IPS-NIHi7 (cell line): ENCODE measurements at regions not wholly inside any gene's neighbourhood (a gene's known extent, or its start where the extent isn't known, plus 50 kb on each side); places are given as distances from the start of the nearest gene placed in this dataset.

Experiments
- DNase-seq: peaks from one replicate; pipeline ENCODE4 v3.0.0; 2012; ENCODE audit warnings: mixed read lengths; ENCODE audit errors: extremely low spot score

- no peak for DNase-seq
Measured at GRCh38 chr18:25962919-25963318, 127.5 kb downstream of the SS18 start.

GRCh38 chr18:25962176-25962575, 128.2 kb downstream of the SS18 start:
- no peak for DNase-seq

- no peak for DNase-seq
Measured at GRCh38 chr18:25957017-25957416, 133.4 kb downstream of the SS18 start.

- no peak for DNase-seq
Measured at GRCh38 chr18:25953111-25953510, 137.3 kb downstream of the SS18 start.

GRCh38 chr18:25950321-25950720, 140.1 kb downstream of the SS18 start:
- no peak for DNase-seq

- no peak for DNase-seq
Measured at GRCh38 chr18:25946540-25946939, 143.9 kb downstream of the SS18 start.

- DNase-seq, result no peak
Measured at GRCh38 chr18:25935356-25935755, 155.1 kb downstream of the SS18 start.

GRCh38 chr18:25931126-25931525, 159.3 kb downstream of the SS18 start:
- no peak for DNase-seq

GRCh38 chr18:25929787-25930186, 160.6 kb downstream of the SS18 start:
- DNase-seq, result no peak

- DNase-seq, result no peak
Measured at GRCh38 chr18:25927830-25928229, 162.6 kb downstream of the SS18 start.

- no peak for DNase-seq
Measured at GRCh38 chr18:25923193-25923592, 167.2 kb downstream of the SS18 start.

GRCh38 chr18:25921677-25922421, 168.6 kb downstream of the SS18 start:
- peak; percentile 83 for DNase-seq

- peak; percentile 31 for DNase-seq
Measured at GRCh38 chr18:25915907-25916306, 174.5 kb downstream of the SS18 start.

- DNase-seq, result no peak
Measured at GRCh38 chr18:25898965-25899364, 191.4 kb downstream of the SS18 start.

GRCh38 chr18:25896956-25897355, 193.5 kb downstream of the SS18 start:
- DNase-seq, result no peak

- peak; percentile 66 for DNase-seq
Measured at GRCh38 chr18:25896178-25896780, 194.1 kb downstream of the SS18 start.

GRCh38 chr18:25895518-25895917, 194.9 kb downstream of the SS18 start:
- DNase-seq, result no peak

GRCh38 chr18:25886283-25886682, 204.1 kb downstream of the SS18 start:
- no peak for DNase-seq

- DNase-seq, result no peak
Measured at GRCh38 chr18:25883091-25883490, 207.3 kb downstream of the SS18 start.

GRCh38 chr18:25881149-25881548, 209.3 kb downstream of the SS18 start:
- DNase-seq, result no peak

GRCh38 chr18:25880441-25880840, 210.0 kb downstream of the SS18 start:
- DNase-seq, result no peak

GRCh38 chr18:25876330-25876948, 214.0 kb downstream of the SS18 start:
- no peak for DNase-seq
